Vagina (tissue), 2 donors: ENCODE measurements at regions not wholly inside any gene's neighbourhood (a gene's known extent, or its start where the extent isn't known, plus 50 kb on each side); places are given as distances from the start of the nearest gene placed in this dataset.

ENCODE experiments used
- POLR2AphosphoS5 ChIP-seq, 2 donors: sonication (generic); formaldehyde crosslinking; IDR thresholded peaks; one replicate each; pipeline ENCODE4 v1.9.0; 2017; ENCODE audit warnings: antibody characterized with exemption in 2 of 2, mild to moderate bottlenecking in 2 of 2, low read depth in 1 of 2; ENCODE audit not compliant: insufficient read depth in 1 of 2
- TF ChIP-seq, protein P1 (sequence below), 3 experiments: fragments of 450-650 bp in 2 of 3; fragments of 200-600 bp in 1 of 3; sonication (generic) in 1 of 3; IDR thresholded peaks; one replicate each; pipeline ENCODE4 v1.5.1; 2017 to 2019; ENCODE audit warnings: antibody characterized with exemption in 3 of 3, mild to moderate bottlenecking in 2 of 3, moderate library complexity in 2 of 3

DNA sequence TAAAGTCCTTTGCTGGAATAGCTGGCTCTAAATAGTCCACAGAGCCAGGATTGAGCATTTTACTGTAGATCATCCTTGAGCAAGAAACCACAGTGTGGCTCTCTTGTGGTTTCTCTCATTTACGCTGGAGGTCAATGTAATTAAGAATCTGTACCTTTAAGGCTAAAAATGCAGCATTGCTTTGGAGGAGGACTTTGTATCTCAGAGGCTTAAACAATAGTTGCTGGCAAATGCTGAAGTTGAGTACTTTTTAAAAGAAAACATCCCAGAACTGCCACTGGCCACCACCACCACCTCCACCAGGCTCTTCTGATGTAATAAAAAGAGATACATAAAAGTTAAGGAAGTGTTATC is 177.3 kb upstream of the ADAMTSL1 start:
- TF ChIP-seq, protein P1, sequence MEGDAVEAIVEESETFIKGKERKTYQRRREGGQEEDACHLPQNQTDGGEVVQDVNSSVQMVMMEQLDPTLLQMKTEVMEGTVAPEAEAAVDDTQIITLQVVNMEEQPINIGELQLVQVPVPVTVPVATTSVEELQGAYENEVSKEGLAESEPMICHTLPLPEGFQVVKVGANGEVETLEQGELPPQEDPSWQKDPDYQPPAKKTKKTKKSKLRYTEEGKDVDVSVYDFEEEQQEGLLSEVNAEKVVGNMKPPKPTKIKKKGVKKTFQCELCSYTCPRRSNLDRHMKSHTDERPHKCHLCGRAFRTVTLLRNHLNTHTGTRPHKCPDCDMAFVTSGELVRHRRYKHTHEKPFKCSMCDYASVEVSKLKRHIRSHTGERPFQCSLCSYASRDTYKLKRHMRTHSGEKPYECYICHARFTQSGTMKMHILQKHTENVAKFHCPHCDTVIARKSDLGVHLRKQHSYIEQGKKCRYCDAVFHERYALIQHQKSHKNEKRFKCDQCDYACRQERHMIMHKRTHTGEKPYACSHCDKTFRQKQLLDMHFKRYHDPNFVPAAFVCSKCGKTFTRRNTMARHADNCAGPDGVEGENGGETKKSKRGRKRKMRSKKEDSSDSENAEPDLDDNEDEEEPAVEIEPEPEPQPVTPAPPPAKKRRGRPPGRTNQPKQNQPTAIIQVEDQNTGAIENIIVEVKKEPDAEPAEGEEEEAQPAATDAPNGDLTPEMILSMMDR (IDR thresholded peaks at IDR 0.05), result no peak
- no peak for TF ChIP-seq POLR2AphosphoS5 (IDR thresholded peaks at IDR 0.05; ENCODE audit: insufficient read depth in 1 of 2, low read depth in 1 of 2)
